GM23338 (cell line): ENCODE measurements at regions not wholly inside any gene's neighbourhood (a gene's known extent, or its start where the extent isn't known, plus 50 kb on each side); places are given as distances from the start of the nearest gene placed in this dataset.

Experiments used
- CREB1 ChIP-seq: fragments of 250-450 bp; sonication (Bioruptor Pico); IDR thresholded peaks from 2 replicates; pipeline ENCODE4 v1.5.0; 2020; ENCODE audit warnings: low read depth, mild to moderate bottlenecking, moderate library complexity
- EZH2 ChIP-seq: fragments of 200-600 bp; sonication (generic); IDR thresholded peaks from one replicate; pipeline ENCODE4 v1.8.0; 2017; ENCODE audit warnings: antibody characterized with exemption, mild to moderate bottlenecking, low read depth; ENCODE audit not compliant: unreplicated experiment
- EZH2phosphoT487 ChIP-seq: fragments of 200-600 bp; sonication (generic); IDR thresholded peaks from one replicate; pipeline ENCODE4 v1.8.1; 2018; ENCODE audit warnings: antibody characterized with exemption; ENCODE audit not compliant: unreplicated experiment
- JUNB ChIP-seq: IDR thresholded peaks from one replicate; pipeline ENCODE4 v1.6.1; 2016; ENCODE audit warnings: antibody characterized with exemption; ENCODE audit not compliant: unreplicated experiment
- NANOG ChIP-seq: IDR thresholded peaks from 2 replicates; pipeline ENCODE4 v1.6.1; 2016; ENCODE audit warnings: antibody characterized with exemption, borderline replicate concordance
- POLR2AphosphoS5 ChIP-seq: IDR thresholded peaks from 2 replicates; pipeline ENCODE4 v1.6.1; 2016; ENCODE audit warnings: antibody characterized with exemption, low read depth
- STAT1 ChIP-seq: IDR thresholded peaks from one replicate; pipeline ENCODE4 v1.6.1; 2016; ENCODE audit warnings: antibody characterized with exemption; ENCODE audit not compliant: unreplicated experiment
- ZNF331 ChIP-seq: fragments of 250-450 bp; sonication (Bioruptor Pico); IDR thresholded peaks from 2 replicates; pipeline ENCODE4 v1.5.0; 2020; ENCODE audit warnings: low read depth, mild to moderate bottlenecking, moderate library complexity
- TF ChIP-seq, protein P1 (sequence below), 2 experiments: fragments of 200-600 bp in 1 of 2; sonication (generic) in 1 of 2; conservative IDR thresholded peaks; 2 replicates each; pipeline versions ENCODE4 v1.5.1 to v1.6.1; 2016 to 2017; ENCODE audit warnings: antibody characterized with exemption in 2 of 2, low read depth in 2 of 2, mild to moderate bottlenecking in 2 of 2, moderate library complexity in 1 of 2
- TF ChIP-seq, protein P2 (sequence below): IDR thresholded peaks from one replicate; pipeline ENCODE4 v1.6.1; 2018; ENCODE audit warnings: antibody characterized with exemption; ENCODE audit not compliant: unreplicated experiment
- TF ChIP-seq, protein P3 (sequence below): fragments of 250-450 bp; sonication (Bioruptor Pico); IDR thresholded peaks from 2 replicates; pipeline ENCODE4 v1.5.0; 2020; ENCODE audit warnings: mild to moderate bottlenecking, moderate library complexity

DNA sequence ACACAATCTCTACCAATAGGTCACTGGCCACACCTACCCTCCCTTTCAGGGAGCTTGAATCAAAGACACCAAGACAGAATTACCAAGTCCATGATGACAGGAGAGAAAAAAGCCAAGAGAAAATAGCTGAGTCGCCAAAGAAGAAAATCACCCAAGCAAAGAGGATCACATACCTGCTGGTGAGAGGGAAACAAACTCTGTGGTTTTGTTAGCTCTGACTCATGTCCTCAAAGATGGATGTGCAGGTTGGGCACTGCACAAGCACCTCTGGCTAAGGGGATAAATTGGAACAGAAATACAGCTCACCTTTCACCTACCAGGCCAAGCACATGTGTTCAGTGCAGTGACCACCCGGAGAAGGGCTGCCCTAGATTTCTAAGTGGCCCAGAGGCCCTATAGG is 114.8 kb downstream of the TFAP2A start:
- TF ChIP-seq, protein P1, sequence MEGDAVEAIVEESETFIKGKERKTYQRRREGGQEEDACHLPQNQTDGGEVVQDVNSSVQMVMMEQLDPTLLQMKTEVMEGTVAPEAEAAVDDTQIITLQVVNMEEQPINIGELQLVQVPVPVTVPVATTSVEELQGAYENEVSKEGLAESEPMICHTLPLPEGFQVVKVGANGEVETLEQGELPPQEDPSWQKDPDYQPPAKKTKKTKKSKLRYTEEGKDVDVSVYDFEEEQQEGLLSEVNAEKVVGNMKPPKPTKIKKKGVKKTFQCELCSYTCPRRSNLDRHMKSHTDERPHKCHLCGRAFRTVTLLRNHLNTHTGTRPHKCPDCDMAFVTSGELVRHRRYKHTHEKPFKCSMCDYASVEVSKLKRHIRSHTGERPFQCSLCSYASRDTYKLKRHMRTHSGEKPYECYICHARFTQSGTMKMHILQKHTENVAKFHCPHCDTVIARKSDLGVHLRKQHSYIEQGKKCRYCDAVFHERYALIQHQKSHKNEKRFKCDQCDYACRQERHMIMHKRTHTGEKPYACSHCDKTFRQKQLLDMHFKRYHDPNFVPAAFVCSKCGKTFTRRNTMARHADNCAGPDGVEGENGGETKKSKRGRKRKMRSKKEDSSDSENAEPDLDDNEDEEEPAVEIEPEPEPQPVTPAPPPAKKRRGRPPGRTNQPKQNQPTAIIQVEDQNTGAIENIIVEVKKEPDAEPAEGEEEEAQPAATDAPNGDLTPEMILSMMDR (conservative IDR thresholded peaks at IDR 0.05; ENCODE audit: low read depth in 2 of 2), result no peak
- no peak for TF ChIP-seq STAT1
- TF ChIP-seq POLR2AphosphoS5, result no peak
- TF ChIP-seq EZH2, result no peak
- TF ChIP-seq, protein P2, sequence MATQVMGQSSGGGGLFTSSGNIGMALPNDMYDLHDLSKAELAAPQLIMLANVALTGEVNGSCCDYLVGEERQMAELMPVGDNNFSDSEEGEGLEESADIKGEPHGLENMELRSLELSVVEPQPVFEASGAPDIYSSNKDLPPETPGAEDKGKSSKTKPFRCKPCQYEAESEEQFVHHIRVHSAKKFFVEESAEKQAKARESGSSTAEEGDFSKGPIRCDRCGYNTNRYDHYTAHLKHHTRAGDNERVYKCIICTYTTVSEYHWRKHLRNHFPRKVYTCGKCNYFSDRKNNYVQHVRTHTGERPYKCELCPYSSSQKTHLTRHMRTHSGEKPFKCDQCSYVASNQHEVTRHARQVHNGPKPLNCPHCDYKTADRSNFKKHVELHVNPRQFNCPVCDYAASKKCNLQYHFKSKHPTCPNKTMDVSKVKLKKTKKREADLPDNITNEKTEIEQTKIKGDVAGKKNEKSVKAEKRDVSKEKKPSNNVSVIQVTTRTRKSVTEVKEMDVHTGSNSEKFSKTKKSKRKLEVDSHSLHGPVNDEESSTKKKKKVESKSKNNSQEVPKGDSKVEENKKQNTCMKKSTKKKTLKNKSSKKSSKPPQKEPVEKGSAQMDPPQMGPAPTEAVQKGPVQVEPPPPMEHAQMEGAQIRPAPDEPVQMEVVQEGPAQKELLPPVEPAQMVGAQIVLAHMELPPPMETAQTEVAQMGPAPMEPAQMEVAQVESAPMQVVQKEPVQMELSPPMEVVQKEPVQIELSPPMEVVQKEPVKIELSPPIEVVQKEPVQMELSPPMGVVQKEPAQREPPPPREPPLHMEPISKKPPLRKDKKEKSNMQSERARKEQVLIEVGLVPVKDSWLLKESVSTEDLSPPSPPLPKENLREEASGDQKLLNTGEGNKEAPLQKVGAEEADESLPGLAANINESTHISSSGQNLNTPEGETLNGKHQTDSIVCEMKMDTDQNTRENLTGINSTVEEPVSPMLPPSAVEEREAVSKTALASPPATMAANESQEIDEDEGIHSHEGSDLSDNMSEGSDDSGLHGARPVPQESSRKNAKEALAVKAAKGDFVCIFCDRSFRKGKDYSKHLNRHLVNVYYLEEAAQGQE, result no peak
- TF ChIP-seq ZNF331 (CRISPR knock-in tag), result no peak
- TF ChIP-seq EZH2phosphoT487, result no peak
- TF ChIP-seq, protein P3, sequence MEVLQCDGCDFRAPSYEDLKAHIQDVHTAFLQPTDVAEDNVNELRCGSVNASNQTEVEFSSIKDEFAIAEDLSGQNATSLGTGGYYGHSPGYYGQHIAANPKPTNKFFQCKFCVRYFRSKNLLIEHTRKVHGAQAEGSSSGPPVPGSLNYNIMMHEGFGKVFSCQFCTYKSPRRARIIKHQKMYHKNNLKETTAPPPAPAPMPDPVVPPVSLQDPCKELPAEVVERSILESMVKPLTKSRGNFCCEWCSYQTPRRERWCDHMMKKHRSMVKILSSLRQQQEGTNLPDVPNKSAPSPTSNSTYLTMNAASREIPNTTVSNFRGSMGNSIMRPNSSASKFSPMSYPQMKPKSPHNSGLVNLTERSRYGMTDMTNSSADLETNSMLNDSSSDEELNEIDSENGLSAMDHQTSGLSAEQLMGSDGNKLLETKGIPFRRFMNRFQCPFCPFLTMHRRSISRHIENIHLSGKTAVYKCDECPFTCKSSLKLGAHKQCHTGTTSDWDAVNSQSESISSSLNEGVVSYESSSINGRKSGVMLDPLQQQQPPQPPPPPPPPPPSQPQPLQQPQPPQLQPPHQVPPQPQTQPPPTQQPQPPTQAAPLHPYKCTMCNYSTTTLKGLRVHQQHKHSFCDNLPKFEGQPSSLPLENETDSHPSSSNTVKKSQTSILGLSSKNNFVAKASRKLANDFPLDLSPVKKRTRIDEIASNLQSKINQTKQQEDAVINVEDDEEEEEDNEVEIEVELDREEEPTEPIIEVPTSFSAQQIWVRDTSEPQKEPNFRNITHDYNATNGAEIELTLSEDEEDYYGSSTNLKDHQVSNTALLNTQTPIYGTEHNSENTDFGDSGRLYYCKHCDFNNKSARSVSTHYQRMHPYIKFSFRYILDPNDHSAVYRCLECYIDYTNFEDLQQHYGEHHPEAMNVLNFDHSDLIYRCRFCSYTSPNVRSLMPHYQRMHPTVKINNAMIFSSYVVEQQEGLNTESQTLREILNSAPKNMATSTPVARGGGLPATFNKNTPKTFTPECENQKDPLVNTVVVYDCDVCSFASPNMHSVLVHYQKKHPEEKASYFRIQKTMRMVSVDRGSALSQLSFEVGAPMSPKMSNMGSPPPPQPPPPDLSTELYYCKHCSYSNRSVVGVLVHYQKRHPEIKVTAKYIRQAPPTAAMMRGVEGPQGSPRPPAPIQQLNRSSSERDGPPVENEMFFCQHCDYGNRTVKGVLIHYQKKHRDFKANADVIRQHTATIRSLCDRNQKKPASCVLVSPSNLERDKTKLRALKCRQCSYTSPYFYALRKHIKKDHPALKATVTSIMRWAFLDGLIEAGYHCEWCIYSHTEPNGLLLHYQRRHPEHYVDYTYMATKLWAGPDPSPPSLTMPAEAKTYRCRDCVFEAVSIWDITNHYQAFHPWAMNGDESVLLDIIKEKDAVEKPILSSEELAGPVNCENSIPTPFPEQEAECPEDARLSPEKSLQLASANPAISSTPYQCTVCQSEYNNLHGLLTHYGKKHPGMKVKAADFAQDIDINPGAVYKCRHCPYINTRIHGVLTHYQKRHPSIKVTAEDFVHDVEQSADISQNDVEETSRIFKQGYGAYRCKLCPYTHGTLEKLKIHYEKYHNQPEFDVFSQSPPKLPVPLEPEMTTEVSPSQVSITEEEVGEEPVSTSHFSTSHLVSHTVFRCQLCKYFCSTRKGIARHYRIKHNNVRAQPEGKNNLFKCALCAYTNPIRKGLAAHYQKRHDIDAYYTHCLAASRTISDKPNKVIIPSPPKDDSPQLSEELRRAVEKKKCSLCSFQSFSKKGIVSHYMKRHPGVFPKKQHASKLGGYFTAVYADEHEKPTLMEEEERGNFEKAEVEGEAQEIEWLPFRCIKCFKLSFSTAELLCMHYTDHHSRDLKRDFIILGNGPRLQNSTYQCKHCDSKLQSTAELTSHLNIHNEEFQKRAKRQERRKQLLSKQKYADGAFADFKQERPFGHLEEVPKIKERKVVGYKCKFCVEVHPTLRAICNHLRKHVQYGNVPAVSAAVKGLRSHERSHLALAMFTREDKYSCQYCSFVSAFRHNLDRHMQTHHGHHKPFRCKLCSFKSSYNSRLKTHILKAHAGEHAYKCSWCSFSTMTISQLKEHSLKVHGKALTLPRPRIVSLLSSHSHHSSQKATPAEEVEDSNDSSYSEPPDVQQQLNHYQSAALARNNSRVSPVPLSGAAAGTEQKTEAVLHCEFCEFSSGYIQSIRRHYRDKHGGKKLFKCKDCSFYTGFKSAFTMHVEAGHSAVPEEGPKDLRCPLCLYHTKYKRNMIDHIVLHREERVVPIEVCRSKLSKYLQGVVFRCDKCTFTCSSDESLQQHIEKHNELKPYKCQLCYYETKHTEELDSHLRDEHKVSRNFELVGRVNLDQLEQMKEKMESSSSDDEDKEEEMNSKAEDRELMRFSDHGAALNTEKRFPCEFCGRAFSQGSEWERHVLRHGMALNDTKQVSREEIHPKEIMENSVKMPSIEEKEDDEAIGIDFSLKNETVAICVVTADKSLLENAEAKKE, result no peak
- no peak for TF ChIP-seq NANOG
- no peak for TF ChIP-seq JUNB
- no peak for TF ChIP-seq CREB1 (CRISPR knock-in tag)
